ENCODE measurements at regions not wholly inside any gene's neighbourhood (a gene's known extent, or its start where the extent isn't known, plus 50 kb on each side); places are given as distances from the start of the nearest gene placed in this dataset.

DNA sequence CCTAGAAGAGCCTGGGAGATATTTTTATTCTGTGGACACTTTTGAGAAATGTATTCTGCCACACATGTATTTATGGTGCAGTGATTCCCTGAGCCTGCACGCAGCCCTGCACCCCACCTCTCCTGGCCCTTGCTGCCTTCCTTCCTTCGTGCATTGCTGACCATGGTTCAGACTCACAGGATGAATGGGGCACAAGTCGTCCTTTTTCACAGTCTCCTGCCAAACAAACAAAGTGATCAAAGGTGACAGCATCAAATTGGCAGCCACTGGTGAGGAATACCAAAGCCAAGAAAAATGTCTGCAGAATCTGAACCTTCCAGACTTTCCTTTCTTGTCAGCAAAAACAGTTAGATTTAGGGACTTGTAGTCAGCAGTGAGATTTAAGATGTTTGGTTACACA is 215.0 kb downstream of the ACTR3B start:
- Histone ChIP-seq H3F3A (ENCODE audit: insufficient read depth, low read length, poor library complexity, severe bottlenecking) (no peaks in the 10 kb centered on the region), H3K9ac (ENCODE audit: low read length) (no peak overlapping the region), H2AFZ (ENCODE audit: low read depth, low read length) (no peak overlapping the region), H3K9me3 (ENCODE audit: low read length) (no peaks in the 10 kb centered on the region), H4K20me1 (ENCODE audit: insufficient read depth) (no peaks in the 10 kb centered on the region), H3K27me3 (ENCODE audit: insufficient read depth, low read depth, low read length) (no peaks in the 10 kb centered on the region), H3K36me3 (ENCODE audit: insufficient read depth, low read length) (no peaks in the 10 kb centered on the region), H3K4me2 (ENCODE audit: low read length) (no peak overlapping the region), H3K27ac (ENCODE audit: low read length) (no peak overlapping the region), H3K9me2 (ENCODE audit: insufficient read depth, low read length) (no peaks in the 10 kb centered on the region), H3K79me2 (replicated peaks; ENCODE audit: insufficient read depth, low read length) (no peaks in the 10 kb centered on the region), H3K4me3 (ENCODE audit: low read length) (no peak overlapping the region)
- TF ChIP-seq, protein P1, sequence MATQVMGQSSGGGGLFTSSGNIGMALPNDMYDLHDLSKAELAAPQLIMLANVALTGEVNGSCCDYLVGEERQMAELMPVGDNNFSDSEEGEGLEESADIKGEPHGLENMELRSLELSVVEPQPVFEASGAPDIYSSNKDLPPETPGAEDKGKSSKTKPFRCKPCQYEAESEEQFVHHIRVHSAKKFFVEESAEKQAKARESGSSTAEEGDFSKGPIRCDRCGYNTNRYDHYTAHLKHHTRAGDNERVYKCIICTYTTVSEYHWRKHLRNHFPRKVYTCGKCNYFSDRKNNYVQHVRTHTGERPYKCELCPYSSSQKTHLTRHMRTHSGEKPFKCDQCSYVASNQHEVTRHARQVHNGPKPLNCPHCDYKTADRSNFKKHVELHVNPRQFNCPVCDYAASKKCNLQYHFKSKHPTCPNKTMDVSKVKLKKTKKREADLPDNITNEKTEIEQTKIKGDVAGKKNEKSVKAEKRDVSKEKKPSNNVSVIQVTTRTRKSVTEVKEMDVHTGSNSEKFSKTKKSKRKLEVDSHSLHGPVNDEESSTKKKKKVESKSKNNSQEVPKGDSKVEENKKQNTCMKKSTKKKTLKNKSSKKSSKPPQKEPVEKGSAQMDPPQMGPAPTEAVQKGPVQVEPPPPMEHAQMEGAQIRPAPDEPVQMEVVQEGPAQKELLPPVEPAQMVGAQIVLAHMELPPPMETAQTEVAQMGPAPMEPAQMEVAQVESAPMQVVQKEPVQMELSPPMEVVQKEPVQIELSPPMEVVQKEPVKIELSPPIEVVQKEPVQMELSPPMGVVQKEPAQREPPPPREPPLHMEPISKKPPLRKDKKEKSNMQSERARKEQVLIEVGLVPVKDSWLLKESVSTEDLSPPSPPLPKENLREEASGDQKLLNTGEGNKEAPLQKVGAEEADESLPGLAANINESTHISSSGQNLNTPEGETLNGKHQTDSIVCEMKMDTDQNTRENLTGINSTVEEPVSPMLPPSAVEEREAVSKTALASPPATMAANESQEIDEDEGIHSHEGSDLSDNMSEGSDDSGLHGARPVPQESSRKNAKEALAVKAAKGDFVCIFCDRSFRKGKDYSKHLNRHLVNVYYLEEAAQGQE (IDR thresholded peaks at IDR 0.05; ENCODE audit: borderline replicate concordance), result no peak
- TF ChIP-seq MXI1 (conservative IDR thresholded peaks at IDR 0.05; ENCODE audit: poor library complexity, severe bottlenecking) (no peak), SMC3 (conservative IDR thresholded peaks at IDR 0.05; ENCODE audit: poor library complexity) (no peak), POLR2AphosphoS5 (IDR thresholded peaks at IDR 0.05) (no peak), EP300 (conservative IDR thresholded peaks at IDR 0.05; ENCODE audit: poor library complexity, severe bottlenecking) (no peak), RAD21 (conservative IDR thresholded peaks at IDR 0.05) (no peak), EZH2 (IDR thresholded peaks at IDR 0.05; ENCODE audit: borderline replicate concordance, insufficient read depth, low read length, poor library complexity, severe bottlenecking) (no peak), CTCF (IDR thresholded peaks at IDR 0.05; ENCODE audit: poor library complexity, severe bottlenecking) (no peak), TAF1 (IDR thresholded peaks at IDR 0.05; ENCODE audit: low read depth) (no peak)

DNA sequence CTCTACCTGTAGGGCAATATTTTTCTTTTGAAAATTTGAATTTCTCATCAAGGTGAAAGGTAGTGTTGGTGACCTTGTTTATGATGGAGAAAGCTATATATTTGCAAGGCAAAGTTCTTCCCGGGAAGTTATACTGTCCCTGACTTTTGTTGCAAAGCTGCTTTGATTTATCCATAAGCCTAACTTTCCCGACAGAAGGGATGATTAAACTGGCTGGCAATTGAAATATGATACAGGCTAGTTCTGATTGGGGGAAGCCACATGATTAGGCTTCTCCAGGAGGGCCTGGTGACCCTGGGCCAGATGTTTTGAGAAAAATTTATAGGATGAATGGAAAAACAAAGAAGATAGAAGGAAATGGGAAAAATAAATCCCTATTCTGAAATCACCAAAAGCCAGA is 215.5 kb downstream of the ACTR3B start:
- Histone ChIP-seq H3K9me2 (ENCODE audit: insufficient read depth, low read length) (no peaks in the 10 kb centered on the region), H3K9ac (ENCODE audit: low read length) (no peak overlapping the region)
- TF ChIP-seq EP300 (conservative IDR thresholded peaks at IDR 0.05; ENCODE audit: poor library complexity, severe bottlenecking) (no peak), TAF1 (IDR thresholded peaks at IDR 0.05; ENCODE audit: low read depth) (no peak), MXI1 (conservative IDR thresholded peaks at IDR 0.05; ENCODE audit: poor library complexity, severe bottlenecking) (no peak), RAD21 (conservative IDR thresholded peaks at IDR 0.05) (no peak), POLR2AphosphoS5 (IDR thresholded peaks at IDR 0.05) (no peak), SMC3 (conservative IDR thresholded peaks at IDR 0.05; ENCODE audit: poor library complexity) (no peak), EZH2 (IDR thresholded peaks at IDR 0.05; ENCODE audit: borderline replicate concordance, insufficient read depth, low read length, poor library complexity, severe bottlenecking) (no peak), CTCF (IDR thresholded peaks at IDR 0.05; ENCODE audit: poor library complexity, severe bottlenecking) (no peak)
- TF ChIP-seq, protein P1 (IDR thresholded peaks at IDR 0.05; ENCODE audit: borderline replicate concordance), result no peak

More for the DNA sequence above, 215.5 kb downstream of the ACTR3B start:
- Histone ChIP-seq H3K4me3 (ENCODE audit: low read length) (no peak overlapping the region), H3K27ac (ENCODE audit: low read length) (no peak overlapping the region), H3K9me3 (ENCODE audit: low read length) (no peaks in the 10 kb centered on the region), H3K4me2 (ENCODE audit: low read length) (no peak overlapping the region), H3K36me3 (ENCODE audit: insufficient read depth, low read length) (no peaks in the 10 kb centered on the region), H4K20me1 (ENCODE audit: insufficient read depth) (no peaks in the 10 kb centered on the region), H2AFZ (ENCODE audit: low read depth, low read length) (no peak overlapping the region), H3K27me3 (ENCODE audit: insufficient read depth, low read depth, low read length) (no peaks in the 10 kb centered on the region), H3K79me2 (replicated peaks; ENCODE audit: insufficient read depth, low read length) (no peaks in the 10 kb centered on the region), H3F3A (ENCODE audit: insufficient read depth, low read length, poor library complexity, severe bottlenecking) (no peaks in the 10 kb centered on the region)
